ENCODE measurements at regions not wholly inside any gene's neighbourhood (a gene's known extent, or its start where the extent isn't known, plus 50 kb on each side); places are given as distances from the start of the nearest gene placed in this dataset.

- TF ChIP-seq CTCF (IDR thresholded peaks at IDR 0.05) (no peak), ZFX (IDR thresholded peaks at IDR 0.05; ENCODE audit: borderline replicate concordance) (no peak)
Observed at GRCh38 chr2:11932048-11932512, 185.6 kb downstream of the LPIN1 start.

Measured in 22Rv1 (cell line).